Osteocyte (in vitro differentiated cells): ENCODE measurements at regions not wholly inside any gene's neighbourhood (a gene's known extent, or its start where the extent isn't known, plus 50 kb on each side); places are given as distances from the start of the nearest gene placed in this dataset.

Experiments used
- DNase-seq: peaks from one replicate; pipeline ENCODE4 v3.0.0; 2021; ENCODE audit warnings: mixed read lengths; ENCODE audit not compliant: unreplicated experiment; ENCODE audit errors: extremely low spot score
- H3K27ac Mint-ChIP-seq: one replicate; pipeline ENCODE4 v1.8.0; 2021; ENCODE audit warnings: mild to moderate bottlenecking, mixed read lengths; ENCODE audit not compliant: unreplicated experiment
- H3K27me3 Mint-ChIP-seq: one replicate; pipeline ENCODE4 v1.8.0; 2021; ENCODE audit warnings: mixed read lengths; ENCODE audit not compliant: unreplicated experiment
- H3K36me3 Mint-ChIP-seq: one replicate; pipeline ENCODE4 v1.8.0; 2021; ENCODE audit warnings: mixed read lengths; ENCODE audit not compliant: unreplicated experiment
- H3K4me1 Mint-ChIP-seq: one replicate; pipeline ENCODE4 v1.8.0; 2021; ENCODE audit warnings: mixed read lengths; ENCODE audit not compliant: unreplicated experiment
- H3K4me3 Mint-ChIP-seq: one replicate; pipeline ENCODE4 v1.8.0; 2021; ENCODE audit warnings: mild to moderate bottlenecking, moderate library complexity, mixed read lengths; ENCODE audit not compliant: unreplicated experiment
- H3K9me3 Mint-ChIP-seq: one replicate; pipeline ENCODE4 v1.8.0; 2021; ENCODE audit warnings: mixed read lengths; ENCODE audit not compliant: unreplicated experiment
- TF ChIP-seq, protein P1 (sequence below): fragments of 200-600 bp; sonication (generic); IDR thresholded peaks from 2 replicates; pipeline ENCODE4 v1.5.0; 2021; ENCODE audit warnings: antibody characterized with exemption, mild to moderate bottlenecking, moderate library complexity

DNA sequence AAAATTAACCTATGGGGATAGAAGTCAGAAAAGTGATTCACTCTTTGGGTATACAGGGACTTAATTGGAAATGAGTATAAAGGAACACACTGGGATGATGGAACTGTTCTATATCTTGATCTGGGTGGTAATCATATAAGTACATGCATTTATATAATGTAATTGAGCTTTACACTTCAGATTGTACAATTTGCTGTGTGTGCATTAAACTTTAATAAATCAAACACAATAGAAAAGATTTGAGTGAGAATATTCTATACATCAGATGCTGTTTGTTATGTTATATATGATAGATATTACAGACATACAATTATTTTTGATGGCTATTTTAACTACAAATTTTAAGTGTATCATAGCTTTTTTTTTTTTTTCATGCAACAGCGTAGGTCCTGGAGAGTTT lies 860.2 kb upstream of the ARPP21 start:
- Mint-ChIP-seq H3K27ac (no peak overlapping the region), H3K4me3 (no peak overlapping the region), H3K36me3 (no peaks in the 10 kb centered on the region), H3K27me3 (peaks cover 5% of the 10 kb centered on the region), H3K9me3 (no peaks in the 10 kb centered on the region), H3K4me1 (peaks cover 24% of the 10 kb centered on the region)
- no peak for DNase-seq
- TF ChIP-seq, protein P1, sequence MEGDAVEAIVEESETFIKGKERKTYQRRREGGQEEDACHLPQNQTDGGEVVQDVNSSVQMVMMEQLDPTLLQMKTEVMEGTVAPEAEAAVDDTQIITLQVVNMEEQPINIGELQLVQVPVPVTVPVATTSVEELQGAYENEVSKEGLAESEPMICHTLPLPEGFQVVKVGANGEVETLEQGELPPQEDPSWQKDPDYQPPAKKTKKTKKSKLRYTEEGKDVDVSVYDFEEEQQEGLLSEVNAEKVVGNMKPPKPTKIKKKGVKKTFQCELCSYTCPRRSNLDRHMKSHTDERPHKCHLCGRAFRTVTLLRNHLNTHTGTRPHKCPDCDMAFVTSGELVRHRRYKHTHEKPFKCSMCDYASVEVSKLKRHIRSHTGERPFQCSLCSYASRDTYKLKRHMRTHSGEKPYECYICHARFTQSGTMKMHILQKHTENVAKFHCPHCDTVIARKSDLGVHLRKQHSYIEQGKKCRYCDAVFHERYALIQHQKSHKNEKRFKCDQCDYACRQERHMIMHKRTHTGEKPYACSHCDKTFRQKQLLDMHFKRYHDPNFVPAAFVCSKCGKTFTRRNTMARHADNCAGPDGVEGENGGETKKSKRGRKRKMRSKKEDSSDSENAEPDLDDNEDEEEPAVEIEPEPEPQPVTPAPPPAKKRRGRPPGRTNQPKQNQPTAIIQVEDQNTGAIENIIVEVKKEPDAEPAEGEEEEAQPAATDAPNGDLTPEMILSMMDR = no peak

DNA sequence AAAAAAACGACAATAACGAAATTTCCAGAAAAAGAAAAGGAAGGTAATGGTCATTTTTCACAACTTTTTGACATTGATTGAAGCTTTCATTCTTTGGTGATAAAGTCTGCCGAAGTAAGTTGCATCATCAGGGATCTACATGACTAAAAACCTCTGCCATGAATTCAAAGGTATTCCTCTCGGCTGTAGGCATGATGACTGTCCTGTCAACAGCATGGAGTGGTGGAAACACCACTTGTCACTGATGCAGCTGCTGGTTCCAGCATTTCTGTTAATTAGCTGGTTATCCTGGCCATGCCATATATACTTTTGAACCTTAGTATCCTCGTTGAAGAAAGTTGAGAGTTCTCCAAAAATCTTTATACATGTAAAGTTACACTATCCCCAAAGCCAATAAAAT lies 859.0 kb upstream of the ARPP21 start:
- Mint-ChIP-seq H3K36me3 (no peaks in the 10 kb centered on the region), H3K4me3 (no peak overlapping the region), H3K27ac (no peak overlapping the region), H3K9me3 (no peaks in the 10 kb centered on the region), H3K27me3 (peaks cover 5% of the 10 kb centered on the region), H3K4me1 (peaks cover 27% of the 10 kb centered on the region)
- no peak for DNase-seq
- TF ChIP-seq, protein P1 = no peak

DNA sequence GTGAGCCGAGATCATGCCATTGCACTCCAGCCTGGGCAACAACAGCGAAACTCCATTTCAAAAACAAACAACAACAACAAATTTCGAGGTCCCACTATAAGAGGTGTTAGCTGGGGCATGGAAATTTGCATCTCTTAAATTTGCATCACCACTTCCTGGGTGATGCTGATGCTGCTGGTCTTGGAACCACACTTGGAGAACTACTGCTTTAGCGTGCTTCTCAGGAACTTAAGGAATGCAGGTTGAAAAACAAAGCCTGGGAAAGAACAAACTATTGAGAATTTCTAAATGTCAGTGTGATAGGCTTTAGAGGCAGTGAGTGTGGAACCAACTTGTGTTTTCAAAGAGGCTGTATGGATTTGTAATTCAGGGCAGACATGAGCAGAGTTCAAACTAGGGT lies 858.4 kb upstream of the ARPP21 start:
- H3K36me3 Mint-ChIP-seq = no peaks in the 10 kb centered on the region
- peaks cover 5% of the 10 kb centered on the region for H3K27me3 Mint-ChIP-seq
- H3K4me3 Mint-ChIP-seq = no peak overlapping the region
- TF ChIP-seq, protein P1 = no peak
- DNase-seq = no peak
- H3K4me1 Mint-ChIP-seq = peaks cover 27% of the 10 kb centered on the region
- no peaks in the 10 kb centered on the region for H3K9me3 Mint-ChIP-seq
- peak overlapping the region; percentile 13 for H3K27ac Mint-ChIP-seq

DNA sequence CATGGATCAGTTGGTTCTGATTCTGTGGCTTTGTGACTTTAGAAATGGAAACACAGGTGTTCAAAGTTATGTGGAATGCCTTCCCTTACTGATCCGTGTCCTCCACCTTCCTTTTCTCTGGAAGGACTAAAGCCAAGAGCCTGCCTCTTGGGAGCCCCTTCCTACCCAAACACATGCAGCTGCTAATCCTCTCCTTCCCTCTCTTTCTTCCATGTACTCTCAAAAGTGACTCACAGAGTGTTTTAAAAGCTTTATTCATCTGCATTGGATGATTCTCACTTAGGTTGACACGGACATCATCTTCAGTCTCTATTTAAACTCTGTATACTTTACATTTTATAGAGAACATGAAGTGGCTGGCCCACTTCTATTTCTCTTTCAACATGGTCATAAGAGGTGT lies 856.5 kb upstream of the ARPP21 start:
- H3K27me3 Mint-ChIP-seq = peaks cover 5% of the 10 kb centered on the region
- no peak overlapping the region for H3K4me3 Mint-ChIP-seq
- no peaks in the 10 kb centered on the region for H3K9me3 Mint-ChIP-seq
- TF ChIP-seq, protein P1 = no peak
- no peaks in the 10 kb centered on the region for H3K36me3 Mint-ChIP-seq
- DNase-seq = no peak
- no peak overlapping the region for H3K27ac Mint-ChIP-seq
- H3K4me1 Mint-ChIP-seq = peaks cover 27% of the 10 kb centered on the region

DNA sequence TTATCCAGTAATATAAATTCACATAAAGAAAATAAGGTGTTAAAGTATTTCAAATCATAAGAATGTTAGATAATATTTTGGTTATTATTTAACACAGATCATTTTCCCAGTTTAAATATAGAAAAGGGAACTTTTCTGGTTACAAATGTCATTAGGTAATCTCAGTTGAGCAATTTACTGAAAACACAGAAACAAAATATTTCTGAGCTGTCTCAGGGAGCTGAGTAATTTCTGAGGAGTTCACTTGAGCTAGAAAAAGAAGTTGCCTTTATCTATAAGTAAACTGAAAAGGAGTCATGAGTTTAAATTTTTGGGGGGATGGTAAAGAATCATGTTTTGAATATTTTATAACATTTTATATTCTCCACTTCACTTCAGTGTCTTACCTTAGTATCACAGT lies 855.4 kb upstream of the ARPP21 start:
- no peaks in the 10 kb centered on the region for H3K36me3 Mint-ChIP-seq
- H3K4me3 Mint-ChIP-seq = no peak overlapping the region
- peaks cover 27% of the 10 kb centered on the region for H3K4me1 Mint-ChIP-seq
- TF ChIP-seq, protein P1 = no peak
- peaks cover 1% of the 10 kb centered on the region for H3K27me3 Mint-ChIP-seq
- DNase-seq = no peak
- H3K27ac Mint-ChIP-seq = no peak overlapping the region
- H3K9me3 Mint-ChIP-seq = no peaks in the 10 kb centered on the region
